Stimulated activated memory B cell treated with anti-CD40 and anti-IgM and Interleukin-4, amounts not matched to agents 10 μg/mL and 1 μg/mL and 100 μg/mL, for 72 hours (primary cell): ENCODE measurements at regions not wholly inside any gene's neighbourhood (a gene's known extent, or its start where the extent isn't known, plus 50 kb on each side); places are given as distances from the start of the nearest gene placed in this dataset.
A peak's percentile ranks its signal among the peaks of the same experiment; 100 is the strongest.
"Not testable (repeated sequence)": the region's sequence is repeated elsewhere in the genome, so short reads cannot be mapped to it uniquely, and the experiment has no call there.

ENCODE experiments used
- ATAC-seq: fragments of 150-1000 bp; cut with Tn5 transposase; 2 replicates; pipeline ENCODE4 v1.10.0; 2021
- H3K27ac Mint-ChIP-seq: one replicate; pipeline ENCODE4 v1.8.0; 2022; ENCODE audit warnings: mild to moderate bottlenecking, mixed read lengths
- H3K27me3 Mint-ChIP-seq: one replicate; pipeline ENCODE4 v1.8.0; 2022; ENCODE audit warnings: mixed read lengths
- H3K36me3 Mint-ChIP-seq: one replicate; pipeline ENCODE4 v1.8.0; 2022; ENCODE audit warnings: mixed read lengths
- H3K4me1 Mint-ChIP-seq: one replicate; pipeline ENCODE4 v1.8.0; 2022; ENCODE audit warnings: mixed read lengths
- H3K4me3 Mint-ChIP-seq: one replicate; pipeline ENCODE4 v1.8.0; 2022; ENCODE audit warnings: mild to moderate bottlenecking, moderate library complexity, mixed read lengths
- H3K9me3 Mint-ChIP-seq: one replicate; pipeline ENCODE4 v1.8.0; 2022; ENCODE audit warnings: mixed read lengths

DNA sequence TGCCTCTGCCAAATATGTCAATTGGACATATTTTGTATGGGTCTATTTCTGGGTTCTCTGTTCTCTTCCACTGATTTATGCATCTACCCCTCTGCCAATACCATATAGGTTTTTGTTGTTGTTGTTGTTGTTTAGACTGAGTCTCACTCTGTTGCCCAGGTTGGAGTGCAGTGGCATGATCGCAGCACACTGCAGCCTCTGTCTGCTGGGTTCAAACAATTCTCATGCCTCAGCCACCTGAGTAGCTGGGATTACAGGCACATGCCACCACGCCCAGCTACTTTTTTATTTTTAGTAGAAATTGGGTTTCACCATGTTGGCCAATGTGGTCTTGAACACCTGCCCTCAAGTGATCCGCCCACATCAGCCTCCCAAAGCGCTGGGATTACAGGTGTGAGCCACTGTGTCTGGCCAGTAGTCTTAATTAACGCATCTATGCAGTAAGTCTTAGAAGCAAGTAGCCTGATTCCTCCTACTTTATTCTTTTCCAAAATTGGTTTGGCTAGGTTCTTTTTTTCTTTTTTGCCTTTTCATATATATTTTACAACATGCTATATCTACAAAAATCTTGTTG, 103.5 kb downstream of the PRR15 start:
- ATAC-seq, H3K4me3 Mint-ChIP-seq, H3K27ac Mint-ChIP-seq, H3K9me3 Mint-ChIP-seq, H3K4me1 Mint-ChIP-seq: not testable (repeated sequence)
- Mint-ChIP-seq H3K36me3 (peaks cover 11% of the 10 kb centered on the region), H3K27me3 (peaks cover 40% of the 10 kb centered on the region)

DNA sequence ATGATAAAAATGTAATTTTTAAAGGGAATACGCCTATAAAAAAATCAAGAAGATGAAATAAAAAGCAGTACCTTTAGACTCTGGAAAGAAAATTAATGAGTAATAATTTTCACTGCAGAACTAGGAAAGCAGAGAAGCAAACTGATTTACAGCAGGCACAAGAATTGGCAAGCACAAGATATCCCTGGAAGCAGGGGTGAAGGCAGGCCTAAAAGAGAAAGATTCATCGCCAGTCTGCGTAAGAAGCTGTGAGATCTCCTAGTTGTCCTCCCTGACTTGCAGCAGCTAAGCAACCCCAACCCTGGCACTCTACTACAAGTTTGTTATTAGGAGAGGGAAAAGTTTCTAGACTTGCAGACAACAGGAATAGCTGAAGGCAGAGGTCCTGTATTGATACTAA, 107.7 kb downstream of the PRR15 start:
- not testable (repeated sequence) for ATAC-seq, H3K4me1 Mint-ChIP-seq, H3K27ac Mint-ChIP-seq, H3K4me3 Mint-ChIP-seq, H3K9me3 Mint-ChIP-seq, H3K36me3 Mint-ChIP-seq
- peaks cover 31% of the 10 kb centered on the region for H3K27me3 Mint-ChIP-seq

DNA sequence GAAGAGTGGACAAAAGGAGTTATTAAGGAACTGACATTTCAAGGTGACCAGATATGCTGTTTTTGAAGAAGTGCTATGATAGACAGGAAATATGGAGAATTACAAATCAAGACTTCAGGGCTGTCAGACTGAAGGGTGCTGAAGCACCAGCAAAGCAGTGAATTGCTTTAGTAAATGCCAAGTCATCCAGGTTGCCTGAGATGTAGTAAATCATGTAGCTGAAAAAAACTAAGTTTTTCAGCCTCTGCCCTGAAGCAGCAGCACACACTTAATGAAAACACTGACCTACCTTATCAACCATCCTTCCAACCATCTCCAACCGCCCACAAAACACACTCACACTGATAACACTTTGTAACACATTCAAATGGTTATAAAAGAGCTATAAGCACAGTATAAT, 110.0 kb downstream of the PRR15 start:
- H3K27me3 Mint-ChIP-seq = peaks cover 28% of the 10 kb centered on the region
- H3K27ac Mint-ChIP-seq, ATAC-seq, H3K36me3 Mint-ChIP-seq, H3K4me1 Mint-ChIP-seq, H3K9me3 Mint-ChIP-seq, H3K4me3 Mint-ChIP-seq: not testable (repeated sequence)

DNA sequence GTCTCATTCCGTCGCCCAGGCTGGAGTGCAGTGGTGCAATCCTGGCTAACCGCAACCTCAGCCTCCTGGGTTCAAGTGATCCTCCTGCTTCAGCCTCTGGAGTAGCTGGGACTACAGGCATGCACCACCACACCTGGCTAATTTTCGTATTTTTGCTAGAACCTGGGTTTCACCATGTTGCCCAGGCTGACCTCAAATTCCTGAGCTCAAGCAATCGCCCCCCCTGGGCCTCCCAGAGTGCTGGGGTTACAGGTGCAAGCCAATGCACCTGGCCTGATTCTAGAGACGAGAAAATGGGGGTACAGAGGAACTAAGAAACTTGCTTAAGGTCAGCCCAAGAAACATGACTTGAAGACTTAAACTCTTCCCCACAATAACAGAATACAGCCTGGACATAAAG, 111.0 kb downstream of the PRR15 start:
- not testable (repeated sequence) for H3K4me3 Mint-ChIP-seq, H3K9me3 Mint-ChIP-seq, ATAC-seq, H3K36me3 Mint-ChIP-seq, H3K27ac Mint-ChIP-seq, H3K4me1 Mint-ChIP-seq
- H3K27me3 Mint-ChIP-seq = peaks cover 18% of the 10 kb centered on the region

DNA sequence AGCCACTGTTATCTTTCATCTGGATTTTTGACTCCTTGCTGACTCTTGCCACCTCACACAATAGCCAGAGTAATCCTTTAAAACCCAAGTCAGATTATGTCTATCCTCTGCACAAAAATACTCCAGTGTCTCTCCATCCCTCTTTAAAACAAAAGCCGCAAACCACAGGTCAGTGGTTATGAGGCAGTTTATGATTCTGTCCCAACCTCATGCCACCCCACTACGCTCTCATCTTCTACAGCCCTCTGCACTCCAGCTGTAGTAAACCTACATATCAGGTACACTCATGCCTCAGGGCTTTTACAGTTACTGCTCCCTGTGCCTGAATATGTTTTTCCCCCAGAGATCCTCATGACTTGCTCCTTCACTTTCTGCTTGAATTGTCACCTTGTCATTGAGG, 113.6 kb downstream of the PRR15 start:
- not testable (repeated sequence) for H3K9me3 Mint-ChIP-seq, ATAC-seq, H3K4me1 Mint-ChIP-seq, H3K27me3 Mint-ChIP-seq, H3K27ac Mint-ChIP-seq, H3K36me3 Mint-ChIP-seq, H3K4me3 Mint-ChIP-seq

DNA sequence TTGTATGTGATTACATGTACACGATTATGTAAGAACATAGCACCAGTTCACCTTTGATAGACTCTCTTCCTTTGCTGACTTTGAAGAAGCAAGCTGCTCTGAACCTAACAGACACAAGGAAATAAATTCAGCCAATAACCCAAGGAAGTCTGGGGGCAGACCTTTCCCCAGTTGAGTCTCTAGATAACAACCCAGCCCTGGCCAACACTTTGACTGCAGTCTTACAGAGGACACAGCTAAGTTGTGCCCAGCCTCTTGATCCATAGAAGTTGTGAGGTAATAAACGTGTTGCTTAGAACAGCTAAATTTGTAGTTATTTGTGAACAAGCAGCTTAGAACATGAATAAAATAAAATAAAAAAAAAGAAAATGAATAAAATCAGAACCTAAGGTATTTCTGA, 116.3 kb downstream of the PRR15 start:
- not testable (repeated sequence) for ATAC-seq, H3K27me3 Mint-ChIP-seq, H3K27ac Mint-ChIP-seq, H3K4me3 Mint-ChIP-seq, H3K9me3 Mint-ChIP-seq, H3K36me3 Mint-ChIP-seq, H3K4me1 Mint-ChIP-seq

DNA sequence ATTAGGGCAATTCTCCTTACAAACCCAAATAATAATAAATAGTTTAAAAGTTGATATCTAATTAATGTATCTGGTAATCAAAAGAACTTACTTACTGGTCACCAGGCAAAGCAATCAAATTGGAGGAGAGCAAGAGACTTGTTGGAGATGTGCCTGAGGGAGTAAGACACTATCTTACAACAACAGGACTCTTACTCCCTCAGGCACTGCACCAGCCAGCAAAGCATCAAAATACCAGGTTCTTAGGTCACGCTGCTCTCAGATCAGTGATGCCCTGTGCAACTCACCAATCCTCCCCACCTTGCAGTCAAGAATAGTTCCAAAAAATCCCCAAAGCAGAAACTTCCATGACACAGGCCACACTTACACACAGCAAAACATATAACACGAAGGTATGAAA, 117.0 kb downstream of the PRR15 start:
- H3K4me1 Mint-ChIP-seq, ATAC-seq, H3K9me3 Mint-ChIP-seq, H3K36me3 Mint-ChIP-seq, H3K27ac Mint-ChIP-seq, H3K4me3 Mint-ChIP-seq, H3K27me3 Mint-ChIP-seq: not testable (repeated sequence)

DNA sequence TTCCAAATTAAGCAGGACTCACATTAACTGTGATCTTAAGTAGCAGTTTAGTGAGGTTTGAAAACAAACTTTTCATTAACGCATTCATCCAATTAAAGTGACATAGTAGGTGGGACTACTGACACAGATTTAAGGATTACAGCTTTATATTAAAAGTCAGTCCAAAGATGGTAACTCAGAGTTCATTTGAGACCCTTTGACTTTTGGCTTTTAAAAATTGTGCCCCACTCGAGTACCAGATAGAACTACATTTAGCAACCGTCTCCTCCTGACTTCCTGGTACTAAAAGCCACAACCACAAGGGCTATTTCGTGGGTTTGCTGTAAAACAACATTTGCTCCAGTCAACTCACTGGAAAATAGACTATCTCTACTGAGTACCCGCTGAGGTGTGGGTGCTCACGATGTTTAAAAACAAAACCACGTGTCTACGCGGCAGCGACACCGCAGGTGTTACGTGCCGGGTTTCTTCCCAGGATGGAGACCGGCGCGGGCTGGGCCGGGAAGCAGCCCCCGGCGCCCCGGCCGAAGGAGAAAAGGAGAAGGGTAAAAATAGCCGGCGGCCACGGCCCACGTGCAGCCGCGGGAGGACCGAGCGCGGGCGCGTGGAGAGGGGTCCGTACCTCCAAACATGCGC, 120.6 kb downstream of the PRR15 start:
- Mint-ChIP-seq H3K27ac (peak overlapping the region; percentile 87), H3K4me3 (peak overlapping the region; percentile 95)
- H3K36me3 Mint-ChIP-seq, H3K27me3 Mint-ChIP-seq, H3K9me3 Mint-ChIP-seq, H3K4me1 Mint-ChIP-seq: not testable (repeated sequence)
- peak; percentile 52 for ATAC-seq

DNA sequence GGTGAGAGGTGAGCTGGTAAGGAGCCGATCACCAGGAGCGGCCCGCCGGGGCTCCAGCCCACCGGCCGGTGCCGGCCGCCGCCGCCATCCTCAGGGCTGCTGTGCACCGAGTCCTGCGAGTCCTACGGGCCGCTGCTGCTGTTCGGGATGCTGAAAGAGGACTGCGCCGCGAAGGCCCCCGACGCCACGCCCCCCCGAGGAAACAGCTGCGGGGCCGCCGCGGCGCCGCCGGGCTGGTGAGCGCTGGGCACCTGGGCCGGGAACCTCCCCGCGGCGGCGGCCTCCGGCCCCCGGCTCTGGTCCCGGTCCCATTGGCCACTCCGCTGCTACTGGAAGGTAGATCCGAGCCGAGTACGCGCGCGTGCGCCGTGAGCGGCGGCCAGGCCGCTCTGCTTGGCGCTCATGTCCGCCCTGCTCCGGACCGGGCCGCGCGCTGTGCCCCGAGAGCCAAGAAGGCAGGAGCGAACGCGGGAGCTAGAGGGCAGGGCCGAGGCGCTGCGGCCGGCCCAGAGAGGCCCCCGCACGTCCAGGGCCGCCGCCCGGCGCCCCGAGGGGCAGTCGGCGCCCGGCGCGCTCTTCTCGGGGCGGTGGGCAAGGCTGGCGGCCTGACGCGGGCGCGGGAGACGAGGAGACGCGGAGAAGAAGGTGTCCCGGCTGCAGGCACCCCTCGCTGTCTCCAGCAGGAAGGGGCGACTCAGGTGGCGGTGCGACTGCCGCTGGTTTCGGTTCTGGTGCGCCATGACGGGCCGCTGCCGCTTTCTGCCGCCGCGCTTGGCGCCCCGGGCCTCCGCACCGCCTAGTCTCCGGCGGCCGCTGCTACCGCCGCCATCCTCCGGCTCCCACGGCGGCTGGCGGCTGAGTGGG, 121.3 kb upstream of the WIPF3 start:
- peak; percentile 92 for ATAC-seq
- peak overlapping the region; percentile 95 for H3K4me3 Mint-ChIP-seq
- no peaks in the 10 kb centered on the region for H3K4me1 Mint-ChIP-seq
- H3K36me3 Mint-ChIP-seq = no peaks in the 10 kb centered on the region
- H3K27me3 Mint-ChIP-seq = no peaks in the 10 kb centered on the region
- H3K27ac Mint-ChIP-seq = peak overlapping the region; percentile 87
- no peaks in the 10 kb centered on the region for H3K9me3 Mint-ChIP-seq

DNA sequence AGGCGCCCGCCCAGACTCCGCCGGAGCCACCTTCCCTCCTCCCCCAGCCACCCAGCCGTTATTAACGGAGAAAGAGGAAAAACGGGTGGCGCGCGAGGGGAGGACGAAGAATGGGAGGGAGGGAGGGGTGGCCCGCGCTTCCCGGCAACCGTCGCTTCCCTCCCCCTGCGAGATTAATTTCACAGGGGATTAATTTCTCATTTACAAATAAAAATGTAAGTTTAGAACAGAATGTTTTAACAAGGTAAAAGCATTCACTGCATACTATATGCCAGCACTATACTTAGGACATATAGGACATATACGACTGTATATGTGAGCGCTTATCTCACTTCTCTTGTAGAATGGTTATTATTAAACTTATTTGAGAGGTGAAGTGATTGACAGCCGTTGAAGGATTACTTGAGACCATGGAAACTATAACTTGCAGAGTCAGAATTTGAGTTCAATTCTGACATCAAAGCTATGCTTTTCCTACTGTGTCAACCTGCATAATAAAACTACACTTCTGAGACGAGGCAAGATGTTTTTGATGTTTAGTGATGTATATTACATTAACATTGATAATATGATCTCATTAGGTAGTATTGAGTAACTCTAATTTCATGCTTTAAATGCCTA, 120.5 kb upstream of the WIPF3 start:
- H3K4me1 Mint-ChIP-seq, H3K27me3 Mint-ChIP-seq, H3K36me3 Mint-ChIP-seq, ATAC-seq, H3K9me3 Mint-ChIP-seq: not testable (repeated sequence)
- Mint-ChIP-seq H3K27ac (peak overlapping the region; percentile 87), H3K4me3 (peak overlapping the region; percentile 75)

DNA sequence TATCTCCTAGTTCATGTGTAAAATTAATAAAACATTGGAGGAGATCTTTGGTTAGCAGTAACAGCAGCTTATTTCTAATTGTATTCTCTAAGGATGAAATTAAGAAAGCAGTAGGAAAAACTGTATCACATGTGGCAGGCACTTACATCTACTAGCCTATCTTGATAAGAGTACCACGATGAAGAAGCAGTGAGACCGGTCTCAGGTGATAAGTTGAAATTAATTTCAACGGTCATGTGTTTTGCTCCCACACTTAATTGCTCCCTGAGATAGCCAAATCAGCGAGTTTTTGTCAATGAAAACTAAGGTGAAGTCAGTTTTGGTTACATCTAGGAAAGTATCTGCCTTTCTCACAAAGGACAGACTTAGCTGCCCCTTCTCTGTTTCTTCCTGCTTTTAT, 115.8 kb upstream of the WIPF3 start:
- not testable (repeated sequence) for H3K27me3 Mint-ChIP-seq, ATAC-seq, H3K4me1 Mint-ChIP-seq, H3K9me3 Mint-ChIP-seq, H3K27ac Mint-ChIP-seq, H3K4me3 Mint-ChIP-seq, H3K36me3 Mint-ChIP-seq

DNA sequence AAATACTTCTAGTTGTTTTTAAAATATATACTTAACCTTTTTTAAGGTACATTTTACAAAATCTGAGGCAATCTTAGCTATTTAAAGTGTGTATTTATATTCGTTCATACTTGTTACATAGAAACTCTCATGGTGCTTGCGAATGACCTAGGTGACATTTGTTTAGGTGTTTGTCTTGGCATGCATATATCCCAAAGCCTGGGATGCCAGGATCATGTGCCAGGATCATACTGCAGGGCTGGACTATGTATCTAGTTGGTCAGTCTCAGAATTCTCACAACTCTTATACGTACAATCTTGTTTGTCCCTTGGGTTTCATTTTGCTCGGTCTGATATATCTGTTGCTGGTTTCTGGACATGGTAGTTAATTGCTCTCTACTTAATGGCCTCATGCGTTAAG, 109.9 kb upstream of the WIPF3 start:
- not testable (repeated sequence) for H3K4me3 Mint-ChIP-seq, ATAC-seq, H3K36me3 Mint-ChIP-seq, H3K27ac Mint-ChIP-seq, H3K4me1 Mint-ChIP-seq, H3K9me3 Mint-ChIP-seq, H3K27me3 Mint-ChIP-seq

DNA sequence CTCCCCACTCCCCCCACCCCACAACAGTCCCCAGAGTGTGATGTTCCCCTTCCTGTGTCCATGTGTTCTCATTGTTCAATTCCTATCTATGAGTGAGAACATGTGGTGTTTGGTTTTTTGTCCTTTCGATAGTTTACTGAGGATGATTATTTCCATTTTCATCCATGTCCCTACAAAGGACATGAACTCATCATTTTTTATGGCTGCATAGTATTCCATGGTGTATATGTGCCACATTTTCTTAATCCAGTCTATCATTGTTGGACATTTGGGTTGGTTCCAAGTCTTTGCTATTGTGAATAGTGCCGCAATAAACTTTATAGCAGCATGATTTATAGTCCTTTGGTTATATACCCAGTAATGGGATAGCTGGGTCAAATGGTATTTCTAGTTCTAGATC, 106.6 kb upstream of the WIPF3 start:
- not testable (repeated sequence) for H3K27me3 Mint-ChIP-seq, H3K9me3 Mint-ChIP-seq, ATAC-seq, H3K36me3 Mint-ChIP-seq, H3K27ac Mint-ChIP-seq, H3K4me1 Mint-ChIP-seq, H3K4me3 Mint-ChIP-seq

DNA sequence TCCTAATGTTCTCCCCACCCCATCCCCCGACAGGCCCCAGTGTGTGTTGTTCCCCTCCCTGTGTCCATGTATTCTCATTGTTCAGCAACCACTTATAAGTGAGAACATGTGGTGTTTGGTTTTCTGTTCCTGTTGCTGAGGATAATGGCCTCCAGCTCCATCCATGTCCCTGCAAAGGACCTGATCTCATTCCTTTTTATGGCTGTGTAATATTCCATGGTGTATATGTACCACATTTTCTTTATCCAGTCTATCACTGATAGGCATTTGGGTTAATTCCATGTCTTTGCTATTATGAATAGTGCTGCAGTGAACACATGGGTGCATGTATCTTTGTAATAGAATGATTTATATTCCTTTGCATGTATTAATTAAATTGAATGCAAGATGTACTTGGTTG, 104.8 kb upstream of the WIPF3 start:
- H3K27ac Mint-ChIP-seq, H3K4me1 Mint-ChIP-seq, ATAC-seq, H3K9me3 Mint-ChIP-seq, H3K36me3 Mint-ChIP-seq, H3K27me3 Mint-ChIP-seq, H3K4me3 Mint-ChIP-seq: not testable (repeated sequence)

DNA sequence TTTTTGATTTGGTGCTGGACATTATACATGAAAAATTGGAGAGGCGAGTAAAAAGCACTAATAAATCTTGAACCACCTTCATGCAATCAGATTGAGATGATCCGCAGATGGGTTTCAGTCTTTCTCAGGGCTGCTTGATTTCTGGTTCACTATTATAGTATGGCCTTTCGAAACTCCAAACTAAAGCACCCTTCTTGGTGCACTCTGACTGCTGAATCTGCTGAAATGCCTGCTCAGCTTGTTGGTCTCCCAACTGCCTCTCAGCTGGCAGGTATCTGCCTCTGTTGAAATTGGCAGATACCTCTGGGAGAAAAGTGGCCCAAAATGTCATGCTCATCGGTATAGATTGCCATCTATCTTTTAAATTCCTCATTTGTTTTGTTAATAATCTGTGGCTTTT, 102.5 kb upstream of the WIPF3 start:
- not testable (repeated sequence) for ATAC-seq, H3K27ac Mint-ChIP-seq, H3K4me1 Mint-ChIP-seq, H3K4me3 Mint-ChIP-seq, H3K27me3 Mint-ChIP-seq, H3K36me3 Mint-ChIP-seq, H3K9me3 Mint-ChIP-seq

DNA sequence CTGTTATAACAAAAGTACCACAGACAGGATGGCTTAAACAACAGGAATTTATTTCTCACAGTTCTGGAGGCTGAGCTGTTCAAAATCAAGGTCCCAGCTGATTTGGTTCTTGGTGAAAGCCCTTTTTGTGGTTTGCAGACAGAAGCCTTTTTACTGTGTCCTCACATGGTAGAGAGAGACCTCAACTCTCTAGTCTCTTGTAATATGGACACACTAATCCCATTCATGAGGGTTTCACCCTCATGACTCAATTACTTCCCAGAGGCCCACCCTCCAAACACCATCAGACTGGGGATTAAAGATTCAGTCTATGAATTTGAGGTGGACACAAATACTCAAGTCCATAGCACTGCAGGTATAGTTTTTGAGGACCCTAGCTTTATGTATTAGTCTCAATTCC, 97.3 kb upstream of the WIPF3 start:
- H3K4me1 Mint-ChIP-seq, ATAC-seq, H3K27me3 Mint-ChIP-seq, H3K9me3 Mint-ChIP-seq, H3K36me3 Mint-ChIP-seq, H3K27ac Mint-ChIP-seq, H3K4me3 Mint-ChIP-seq: not testable (repeated sequence)
